ENCODE measurements at regions not wholly inside any gene's neighbourhood (a gene's known extent, or its start where the extent isn't known, plus 50 kb on each side); places are given as distances from the start of the nearest gene placed in this dataset.

GRCh38 chr21:19340303-19340702 lies 936.7 kb upstream of the TMPRSS15 start:
- TF ChIP-seq EZH2 (IDR thresholded peaks at IDR 0.05; ENCODE audit: insufficient read depth, poor library complexity, severe bottlenecking) (no peak), EZH2phosphoT487 (IDR thresholded peaks at IDR 0.05; ENCODE audit: insufficient read depth, low read depth) (no peak)
